Astrocyte (in vitro differentiated cells and primary cell): ENCODE measurements at regions not wholly inside any gene's neighbourhood (a gene's known extent, or its start where the extent isn't known, plus 50 kb on each side); places are given as distances from the start of the nearest gene placed in this dataset.

Source experiments
- CTCF ChIP-seq: IDR thresholded peaks from 2 replicates; pipeline ENCODE4 v1.5.1; 2011; ENCODE audit warnings: low read depth, mild to moderate bottlenecking, inconsistent platforms, low read length, moderate library complexity; ENCODE audit not compliant: insufficient read depth
- EZH2 ChIP-seq: IDR thresholded peaks from 2 replicates; pipeline ENCODE4 v1.6.1; 2012; ENCODE audit warnings: mild to moderate bottlenecking, low read length, inconsistent platforms; ENCODE audit not compliant: insufficient read depth

- TF ChIP-seq CTCF, result no peak
- no peak for TF ChIP-seq EZH2
Measured at GRCh38 chr2:138871312-138871711, 91.1 kb upstream of the NXPH2 start.
